NCI-H2171 (cell line): ENCODE measurements at regions not wholly inside any gene's neighbourhood (a gene's known extent, or its start where the extent isn't known, plus 50 kb on each side); places are given as distances from the start of the nearest gene placed in this dataset.
"Not testable (repeated sequence)": the region's sequence is repeated elsewhere in the genome, so short reads cannot be mapped to it uniquely, and the experiment has no call there.

ENCODE experiments used
- DNase-seq: peaks from one replicate; lab custom pipeline; 2025; lab: John Stamatoyannopoulos, UW

- DNase-seq = no peak
Observed at GRCh38 chr2:144011553-144011952, 508.4 kb downstream of the ZEB2 start.

GRCh38 chr2:144011098-144011497, 508.8 kb downstream of the ZEB2 start:
- DNase-seq = no peak

- DNase-seq = no peak
Observed at GRCh38 chr2:144010096-144010836, 509.7 kb downstream of the ZEB2 start.

GRCh38 chr2:144006139-144006538, 513.8 kb downstream of the ZEB2 start:
- DNase-seq = no peak

- DNase-seq = peak; percentile 80
Observed at GRCh38 chr2:144004742-144005141, 515.2 kb downstream of the ZEB2 start.

- no peak for DNase-seq
Observed at GRCh38 chr2:144003460-144004075, 516.4 kb downstream of the ZEB2 start.

- DNase-seq = no peak
Observed at GRCh38 chr2:143996974-143997373, 522.9 kb downstream of the ZEB2 start.

GRCh38 chr2:143994961-143995360, 525.0 kb downstream of the ZEB2 start:
- no peak for DNase-seq

GRCh38 chr2:143991596-143991995, 528.3 kb downstream of the ZEB2 start:
- DNase-seq = not testable (repeated sequence)

- no peak for DNase-seq
Observed at GRCh38 chr2:143988082-143988481, 531.8 kb downstream of the ZEB2 start.

GRCh38 chr2:143981428-143981827, 538.5 kb downstream of the ZEB2 start:
- DNase-seq = no peak

GRCh38 chr2:143977356-143977755, 542.6 kb downstream of the ZEB2 start:
- no peak for DNase-seq

- DNase-seq = no peak
Observed at GRCh38 chr2:143975216-143975615, 544.7 kb downstream of the ZEB2 start.

- no peak for DNase-seq
Observed at GRCh38 chr2:143974262-143974661, 545.7 kb downstream of the ZEB2 start.

GRCh38 chr2:143968860-143969259, 551.1 kb downstream of the ZEB2 start:
- DNase-seq = no peak

- DNase-seq = no peak
Observed at GRCh38 chr2:143968360-143968759, 551.6 kb downstream of the ZEB2 start.

GRCh38 chr2:143965493-143966164, 554.3 kb downstream of the ZEB2 start:
- no peak for DNase-seq

GRCh38 chr2:143964891-143965290, 555.0 kb downstream of the ZEB2 start:
- no peak for DNase-seq

GRCh38 chr2:143960177-143960576, 559.7 kb downstream of the ZEB2 start:
- DNase-seq = no peak

GRCh38 chr2:143957321-143957720, 562.6 kb downstream of the ZEB2 start:
- DNase-seq = peak; percentile 11

- DNase-seq = peak; percentile 38
Observed at GRCh38 chr2:143955401-143956065, 564.4 kb downstream of the ZEB2 start.

- no peak for DNase-seq
Observed at GRCh38 chr2:143954844-143955243, 565.1 kb downstream of the ZEB2 start.

- no peak for DNase-seq
Observed at GRCh38 chr2:143954186-143954585, 565.7 kb downstream of the ZEB2 start.
